IMR-90 (cell line): ENCODE measurements at regions not wholly inside any gene's neighbourhood (a gene's known extent, or its start where the extent isn't known, plus 50 kb on each side); places are given as distances from the start of the nearest gene placed in this dataset.

Source experiments
- ATAC-seq: fragments of 200-7000 bp; cut with Tn5 transposase; 2 replicates; pipeline ENCODE4 v1.9.1; 2020; ENCODE audit warnings: low read depth, mild to moderate bottlenecking, moderate library complexity
- BruUV-seq: library from RNA; stranded (reverse); fragments of 400-500 nt; replicated peaks from 2 replicates; lab custom pipeline; 2021; lab: Mats Ljungman, UMichigan
- CTCF ChIA-PET: fragments of 300-600 bp; formaldehyde crosslinking; extraction: SDS; loops from one replicate; lab custom pipeline; 2021; ENCODE audit warnings: antibody characterized with exemption; lab: Yijun Ruan, JAX
- POLR2A ChIA-PET: fragments of 300-600 bp; sonication (Branson Sonifier 250); formaldehyde crosslinking; loops from one replicate; lab custom pipeline; 2022; ENCODE audit warnings: antibody characterized with exemption; ENCODE audit not compliant: unreplicated experiment; lab: Charles Lee
- DNase-seq: peaks from one replicate; pipeline ENCODE4 v3.0.0; 2013
- H2AFZ ChIP-seq: replicated peaks from 2 replicates; pipeline ENCODE3; 2013; ENCODE audit warnings: low read length, mild to moderate bottlenecking; ENCODE audit not compliant: poor library complexity
- H2AK5ac ChIP-seq: 2 replicates; pipeline ENCODE4 v1.6.1; 2013; ENCODE audit warnings: low read depth, low read length, inconsistent platforms
- H2AK9ac ChIP-seq: replicated peaks from 2 replicates; pipeline ENCODE3; 2013; ENCODE audit warnings: mild to moderate bottlenecking, low read depth, low read length, moderate library complexity; ENCODE audit not compliant: poor library complexity
- H2BK120ac ChIP-seq: 2 replicates; pipeline ENCODE4 v1.6.1; 2013; ENCODE audit warnings: low read depth, low read length, inconsistent platforms
- H2BK15ac ChIP-seq: 3 replicates; pipeline ENCODE4 v1.6.1; 2013; ENCODE audit warnings: low read depth, low read length, inconsistent platforms
- H2BK20ac ChIP-seq: 2 replicates; pipeline ENCODE4 v1.6.1; 2013; ENCODE audit warnings: low read depth, mild to moderate bottlenecking, inconsistent platforms, low read length, moderate library complexity
- H2BK5ac ChIP-seq: 2 replicates; pipeline ENCODE4 v1.6.1; 2013; ENCODE audit warnings: mild to moderate bottlenecking, low read depth, low read length, inconsistent platforms; ENCODE audit not compliant: poor library complexity, severe bottlenecking
- H3K14ac ChIP-seq: replicated peaks from 2 replicates; pipeline ENCODE4 v1.6.1; 2013; ENCODE audit warnings: low read depth, low read length, inconsistent platforms
- H3K18ac ChIP-seq: 2 replicates; pipeline ENCODE4 v1.6.1; 2013; ENCODE audit warnings: low read depth, low read length, control low read depth
- H3K23ac ChIP-seq: 2 replicates; pipeline ENCODE4 v1.6.1; 2013; ENCODE audit warnings: low read depth, low read length, inconsistent platforms
- H3K27ac ChIP-seq: 2 replicates; pipeline ENCODE4 v1.5.1; 2013; ENCODE audit warnings: mild to moderate bottlenecking, control low read depth, low read length; ENCODE audit not compliant: insufficient read depth
- H3K27me3 ChIP-seq: 2 replicates; pipeline ENCODE4 v1.6.1; 2013; ENCODE audit warnings: low read length; ENCODE audit not compliant: control insufficient read depth, insufficient read depth
- H3K36me3 ChIP-seq: 2 replicates; pipeline ENCODE4 v1.6.1; 2013; ENCODE audit warnings: low read length, mixed read lengths; ENCODE audit not compliant: control insufficient read depth, insufficient read depth
- H3K4ac ChIP-seq: 2 replicates; pipeline ENCODE4 v1.6.1; 2013; ENCODE audit warnings: low read depth, low read length, inconsistent platforms
- H3K4me1 ChIP-seq: 2 replicates; pipeline ENCODE4 v1.6.1; 2013; ENCODE audit warnings: low read length, mixed read lengths; ENCODE audit not compliant: control insufficient read depth, insufficient read depth
- H3K4me2 ChIP-seq: 2 replicates; pipeline ENCODE4 v1.6.1; 2013; ENCODE audit warnings: low read depth, mild to moderate bottlenecking, control low read depth, low read length, moderate library complexity
- H3K4me3 ChIP-seq: 2 replicates; pipeline ENCODE4 v1.5.1; 2013; ENCODE audit warnings: low read depth, mild to moderate bottlenecking, control low read depth, low read length, moderate library complexity; ENCODE audit not compliant: insufficient read depth
- H3K56ac ChIP-seq: 2 replicates; pipeline ENCODE4 v1.6.1; 2013; ENCODE audit warnings: low read length, inconsistent platforms; ENCODE audit not compliant: insufficient read depth; ENCODE audit errors: extremely low read depth
- H3K79me1 ChIP-seq, 2 experiments: 2 replicates each; pipeline ENCODE4 v1.6.1; 2013; ENCODE audit warnings: low read length in 2 of 2, inconsistent platforms in 1 of 2, low read depth in 1 of 2
- H3K9ac ChIP-seq: 2 replicates; pipeline ENCODE4 v1.6.1; 2013; ENCODE audit warnings: low read depth, low read length, control low read depth
- H3K9me1 ChIP-seq: 2 replicates; pipeline ENCODE4 v1.6.1; 2013; ENCODE audit warnings: low read length, inconsistent platforms; ENCODE audit not compliant: insufficient read depth
- H3K9me3 ChIP-seq: 2 replicates; pipeline ENCODE4 v1.6.1; 2013; ENCODE audit warnings: low read length; ENCODE audit not compliant: control insufficient read depth, insufficient read depth
- H4K20me1 ChIP-seq: 2 replicates; pipeline ENCODE4 v1.6.1; 2013; ENCODE audit warnings: low read length, inconsistent platforms; ENCODE audit not compliant: insufficient read depth
- H4K5ac ChIP-seq: 2 replicates; pipeline ENCODE4 v1.6.1; 2013; ENCODE audit warnings: mild to moderate bottlenecking, low read depth, low read length, control low read depth
- H4K8ac ChIP-seq, 2 experiments: 2 replicates each; pipeline ENCODE4 v1.6.1; 2013; ENCODE audit warnings: low read depth in 2 of 2, low read length in 2 of 2, control low read depth in 1 of 2, inconsistent platforms in 1 of 2
- H4K91ac ChIP-seq: 2 replicates; pipeline ENCODE4 v1.6.1; 2013; ENCODE audit warnings: low read depth, low read length, inconsistent platforms; ENCODE audit not compliant: insufficient read depth
- BHLHE40 ChIP-seq: fragments of 150-350 bp; IDR thresholded peaks from 2 replicates; pipeline ENCODE4 v1.6.1; 2016; ENCODE audit warnings: mild to moderate bottlenecking, low read depth, low read length
- CEBPB ChIP-seq: IDR thresholded peaks from 2 replicates; pipeline ENCODE4 v1.6.1; 2012; ENCODE audit warnings: low read depth, low read length, improper control_type of control experiment
- CHD1 ChIP-seq: IDR thresholded peaks from 2 replicates; pipeline ENCODE4 v1.6.1; 2012; ENCODE audit warnings: low read depth, low read length, improper control_type of control experiment
- ELK1 ChIP-seq: fragments of 150-350 bp; IDR thresholded peaks from 2 replicates; pipeline ENCODE4 v1.6.1; 2016; ENCODE audit warnings: low read depth, mild to moderate bottlenecking, low read length, moderate library complexity, borderline replicate concordance
- FOS ChIP-seq: fragments of 150-350 bp; IDR thresholded peaks from 2 replicates; pipeline ENCODE4 v1.6.1; 2016; ENCODE audit warnings: low read depth, low read length
- MAFK ChIP-seq: IDR thresholded peaks from 2 replicates; pipeline ENCODE4 v1.6.1; 2012; ENCODE audit warnings: low read depth, low read length, improper control_type of control experiment
- MAZ ChIP-seq: IDR thresholded peaks from 2 replicates; pipeline ENCODE4 v1.6.1; 2012; ENCODE audit warnings: low read depth, mild to moderate bottlenecking, low read length, improper control_type of control experiment, moderate library complexity, borderline replicate concordance
- MXI1 ChIP-seq: IDR thresholded peaks from 2 replicates; pipeline ENCODE4 v1.6.1; 2012; ENCODE audit warnings: low read depth, mild to moderate bottlenecking, low read length, moderate library complexity, borderline replicate concordance
- NFE2L2 ChIP-seq: fragments of 150-350 bp; IDR thresholded peaks from 2 replicates; pipeline ENCODE4 v1.6.1; 2016; ENCODE audit warnings: low read depth, mild to moderate bottlenecking, low read length
- POLR2A ChIP-seq: IDR thresholded peaks from 2 replicates; pipeline ENCODE4 v1.6.1; 2012; ENCODE audit warnings: mild to moderate bottlenecking, low read depth, low read length
- RAD21 ChIP-seq: IDR thresholded peaks from 2 replicates; pipeline ENCODE4 v1.6.1; 2012; ENCODE audit warnings: low read length, improper control_type of control experiment
- RCOR1 ChIP-seq: IDR thresholded peaks from 2 replicates; pipeline ENCODE4 v1.6.1; 2012; ENCODE audit warnings: mild to moderate bottlenecking, low read length, improper control_type of control experiment; ENCODE audit not compliant: insufficient replicate concordance
- RFX5 ChIP-seq: IDR thresholded peaks from 2 replicates; pipeline ENCODE4 v1.8.0; 2012; ENCODE audit warnings: low read depth, mild to moderate bottlenecking, low read length, moderate library complexity
- SMC3 ChIP-seq: fragments of 150-350 bp; IDR thresholded peaks from 2 replicates; pipeline ENCODE4 v1.6.1; 2016; ENCODE audit warnings: low read depth, mild to moderate bottlenecking, antibody characterized with exemption, low read length, moderate library complexity
- USF2 ChIP-seq: fragments of 150-350 bp; IDR thresholded peaks from 2 replicates; pipeline ENCODE4 v1.6.1; 2017; ENCODE audit warnings: mild to moderate bottlenecking, antibody characterized with exemption, low read length, low read depth
- WGBS, 2 experiments: methylation state at CpG; one replicate each; pipeline versions ENCODE4 v1.1.5 to v1.1.7; 2013; ENCODE audit warnings: missing lambda C conversion rate in 2 of 2; ENCODE audit not compliant: insufficient read length in 1 of 2; ENCODE audit errors: extremely low coverage in 2 of 2; 5-methylcytosine and 5-hydroxymethylcytosine counted together
- dilution Hi-C: fragments of 300-500 bp; cut with HindIII; formaldehyde crosslinking; loops from one replicate; pipeline ENCODE4 v1.14.3; 2018; ENCODE audit warnings: low sequenced_read_pairs; ENCODE audit not compliant: unreplicated experiment
- in situ Hi-C: fragments of 300-500 bp; cut with MboI; formaldehyde crosslinking; loops from 3 replicates; pipeline ENCODE4 v1.14.3; 2019; ENCODE audit warnings: low sequenced_read_pairs, inconsistent platforms, mixed read lengths
- intact Hi-C: fragments of 100-400 bp; cut with micrococcal nuclease; formaldehyde crosslinking; loops from 2 replicates; pipeline ENCODE4 v1.10.0; 2022
- TF ChIP-seq, protein P1 (sequence below): conservative IDR thresholded peaks from 2 replicates; pipeline ENCODE4 v1.5.1; 2012; ENCODE audit warnings: mild to moderate bottlenecking, low read depth, low read length, improper control_type of control experiment

GRCh38 chr2:83282043-83282795, 1176.9 kb downstream of the SUCLG1 start:
- no TSS peak for BruUV-seq
- no peak overlapping the region for H2BK120ac ChIP-seq
- no peak overlapping the region for H3K14ac ChIP-seq
- H2AK5ac ChIP-seq, result no peak overlapping the region
- no peak overlapping the region for H2AFZ ChIP-seq
- H3K56ac ChIP-seq, result no peak overlapping the region
- H4K8ac ChIP-seq, result no peak overlapping the region
- H3K27me3 ChIP-seq, result no peaks in the 10 kb centered on the region
- H2BK5ac ChIP-seq, result no peak overlapping the region
- TF ChIP-seq FOS, result no peak
- TF ChIP-seq BHLHE40, result no peak
- TF ChIP-seq MAFK, result no peak
- no peak for TF ChIP-seq RCOR1
- TF ChIP-seq ELK1, result no peak
- no peak for TF ChIP-seq USF2
- TF ChIP-seq CEBPB, result no peak
- TF ChIP-seq MXI1, result no peak
- TF ChIP-seq, protein P1, sequence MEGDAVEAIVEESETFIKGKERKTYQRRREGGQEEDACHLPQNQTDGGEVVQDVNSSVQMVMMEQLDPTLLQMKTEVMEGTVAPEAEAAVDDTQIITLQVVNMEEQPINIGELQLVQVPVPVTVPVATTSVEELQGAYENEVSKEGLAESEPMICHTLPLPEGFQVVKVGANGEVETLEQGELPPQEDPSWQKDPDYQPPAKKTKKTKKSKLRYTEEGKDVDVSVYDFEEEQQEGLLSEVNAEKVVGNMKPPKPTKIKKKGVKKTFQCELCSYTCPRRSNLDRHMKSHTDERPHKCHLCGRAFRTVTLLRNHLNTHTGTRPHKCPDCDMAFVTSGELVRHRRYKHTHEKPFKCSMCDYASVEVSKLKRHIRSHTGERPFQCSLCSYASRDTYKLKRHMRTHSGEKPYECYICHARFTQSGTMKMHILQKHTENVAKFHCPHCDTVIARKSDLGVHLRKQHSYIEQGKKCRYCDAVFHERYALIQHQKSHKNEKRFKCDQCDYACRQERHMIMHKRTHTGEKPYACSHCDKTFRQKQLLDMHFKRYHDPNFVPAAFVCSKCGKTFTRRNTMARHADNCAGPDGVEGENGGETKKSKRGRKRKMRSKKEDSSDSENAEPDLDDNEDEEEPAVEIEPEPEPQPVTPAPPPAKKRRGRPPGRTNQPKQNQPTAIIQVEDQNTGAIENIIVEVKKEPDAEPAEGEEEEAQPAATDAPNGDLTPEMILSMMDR, result no peak
- no peak for TF ChIP-seq RFX5
- no peak for TF ChIP-seq RAD21
- no peak for TF ChIP-seq MAZ
- TF ChIP-seq POLR2A, result no peak
- no peak for TF ChIP-seq CHD1
- no peak for TF ChIP-seq NFE2L2
- TF ChIP-seq SMC3, result no peak
- intact Hi-C loops, result no loop called here
- no peak overlapping the region for H3K4me2 ChIP-seq
- no peaks in the 10 kb centered on the region for H3K79me1 ChIP-seq
- no peak overlapping the region for H4K91ac ChIP-seq
- no peak overlapping the region for H3K23ac ChIP-seq
- DNase-seq, result no peak
- H3K4me1 ChIP-seq, result no peaks in the 10 kb centered on the region
- H2BK15ac ChIP-seq, result no peak overlapping the region
- H4K20me1 ChIP-seq, result no peaks in the 10 kb centered on the region
- no peaks in the 10 kb centered on the region for H3K36me3 ChIP-seq
- no peak overlapping the region for H2AK9ac ChIP-seq
- no peak overlapping the region for H3K4me3 ChIP-seq
- no peak overlapping the region for H3K27ac ChIP-seq
- dilution Hi-C loops, result no loop called here
- H3K18ac ChIP-seq, result no peak overlapping the region
- WGBS, 2 experiments, result no CpG with 5 or more reads among the region's 6 CpGs
- no peaks in the 10 kb centered on the region for H3K9me3 ChIP-seq
- H2BK20ac ChIP-seq, result no peak overlapping the region
- no peak overlapping the region for H3K9ac ChIP-seq
- POLR2A ChIA-PET, result no interaction called here
- ATAC-seq, result no peak
- no peak overlapping the region for H3K4ac ChIP-seq
- H3K9me1 ChIP-seq, result no peaks in the 10 kb centered on the region
- CTCF ChIA-PET, result no interaction called here
- no peak overlapping the region for H4K5ac ChIP-seq
- in situ Hi-C loops, result no loop called here
